ENCODE measurements at regions not wholly inside any gene's neighbourhood (a gene's known extent, or its start where the extent isn't known, plus 50 kb on each side); places are given as distances from the start of the nearest gene placed in this dataset.

GRCh38 chr14:100450736-100451135 is 127.6 kb downstream of the SLC25A47 start:
- WGBS: 86% methylated on average over 6 of the region's 6 CpGs
- H3K36me3 ChIP-seq: no peaks in the 10 kb centered on the region
- H3K27me3 ChIP-seq: no peaks in the 10 kb centered on the region
- no peak overlapping the region for H3K4me3 ChIP-seq
- no peak overlapping the region for H3K27ac ChIP-seq
- H3K9me3 ChIP-seq: no peaks in the 10 kb centered on the region
- no peak for TF ChIP-seq POLR2A (IDR thresholded peaks at IDR 0.05)
- H3K4me1 ChIP-seq: no peaks in the 10 kb centered on the region
- DNase-seq (ENCODE audit: low spot score in 2 of 2): no peak

DNA sequence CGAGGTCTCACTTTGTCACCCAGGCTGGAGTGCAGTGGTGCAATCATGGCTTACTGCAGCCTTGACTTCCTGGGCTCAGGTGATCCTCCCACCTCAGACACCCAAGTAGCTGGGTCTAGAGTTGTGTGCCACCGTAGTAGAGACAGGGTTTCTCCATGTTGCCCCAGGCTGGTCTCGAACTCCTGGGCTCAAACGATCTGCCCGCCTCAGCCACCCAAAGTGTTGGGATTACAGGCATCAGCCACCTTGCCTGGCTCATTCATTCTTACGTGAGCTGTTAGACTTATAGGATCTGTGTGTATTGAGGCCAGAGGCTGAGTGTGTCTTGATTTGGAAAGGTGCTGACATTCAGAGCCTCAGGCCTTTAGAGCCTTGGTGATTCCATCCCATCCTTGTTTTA is 128.1 kb downstream of the SLC25A47 start:
- DNase-seq (ENCODE audit: low spot score in 2 of 2): no peak
- H3K9me3 ChIP-seq: no peaks in the 10 kb centered on the region
- 89% methylated on average over 6 of the region's 6 CpGs for WGBS
- H3K4me3 ChIP-seq: no peak overlapping the region
- no peaks in the 10 kb centered on the region for H3K36me3 ChIP-seq
- no peaks in the 10 kb centered on the region for H3K27me3 ChIP-seq
- TF ChIP-seq POLR2A (IDR thresholded peaks at IDR 0.05) (no peak), EP300 (IDR thresholded peaks at IDR 0.05) (no peak), POLR2AphosphoS5 (IDR thresholded peaks at IDR 0.05) (no peak)
- TF ChIP-seq, protein P1, sequence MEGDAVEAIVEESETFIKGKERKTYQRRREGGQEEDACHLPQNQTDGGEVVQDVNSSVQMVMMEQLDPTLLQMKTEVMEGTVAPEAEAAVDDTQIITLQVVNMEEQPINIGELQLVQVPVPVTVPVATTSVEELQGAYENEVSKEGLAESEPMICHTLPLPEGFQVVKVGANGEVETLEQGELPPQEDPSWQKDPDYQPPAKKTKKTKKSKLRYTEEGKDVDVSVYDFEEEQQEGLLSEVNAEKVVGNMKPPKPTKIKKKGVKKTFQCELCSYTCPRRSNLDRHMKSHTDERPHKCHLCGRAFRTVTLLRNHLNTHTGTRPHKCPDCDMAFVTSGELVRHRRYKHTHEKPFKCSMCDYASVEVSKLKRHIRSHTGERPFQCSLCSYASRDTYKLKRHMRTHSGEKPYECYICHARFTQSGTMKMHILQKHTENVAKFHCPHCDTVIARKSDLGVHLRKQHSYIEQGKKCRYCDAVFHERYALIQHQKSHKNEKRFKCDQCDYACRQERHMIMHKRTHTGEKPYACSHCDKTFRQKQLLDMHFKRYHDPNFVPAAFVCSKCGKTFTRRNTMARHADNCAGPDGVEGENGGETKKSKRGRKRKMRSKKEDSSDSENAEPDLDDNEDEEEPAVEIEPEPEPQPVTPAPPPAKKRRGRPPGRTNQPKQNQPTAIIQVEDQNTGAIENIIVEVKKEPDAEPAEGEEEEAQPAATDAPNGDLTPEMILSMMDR (IDR thresholded peaks at IDR 0.05): no peak
- H3K4me1 ChIP-seq: no peaks in the 10 kb centered on the region
- H3K27ac ChIP-seq: no peak overlapping the region

GRCh38 chr14:100453930-100454329 is 130.8 kb downstream of the SLC25A47 start:
- no peaks in the 10 kb centered on the region for H3K27me3 ChIP-seq
- TF ChIP-seq, protein P1 (IDR thresholded peaks at IDR 0.05): no peak
- TF ChIP-seq POLR2AphosphoS5 (IDR thresholded peaks at IDR 0.05) (no peak), POLR2A (IDR thresholded peaks at IDR 0.05) (no peak), EP300 (IDR thresholded peaks at IDR 0.05) (no peak)
- WGBS: 84% methylated on average over 2 of the region's 2 CpGs
- no peak for DNase-seq (ENCODE audit: low spot score in 2 of 2)
- H3K4me1 ChIP-seq: no peaks in the 10 kb centered on the region
- no peak overlapping the region for H3K4me3 ChIP-seq
- H3K27ac ChIP-seq: no peak overlapping the region
- no peaks in the 10 kb centered on the region for H3K9me3 ChIP-seq
- H3K36me3 ChIP-seq: no peaks in the 10 kb centered on the region

DNA sequence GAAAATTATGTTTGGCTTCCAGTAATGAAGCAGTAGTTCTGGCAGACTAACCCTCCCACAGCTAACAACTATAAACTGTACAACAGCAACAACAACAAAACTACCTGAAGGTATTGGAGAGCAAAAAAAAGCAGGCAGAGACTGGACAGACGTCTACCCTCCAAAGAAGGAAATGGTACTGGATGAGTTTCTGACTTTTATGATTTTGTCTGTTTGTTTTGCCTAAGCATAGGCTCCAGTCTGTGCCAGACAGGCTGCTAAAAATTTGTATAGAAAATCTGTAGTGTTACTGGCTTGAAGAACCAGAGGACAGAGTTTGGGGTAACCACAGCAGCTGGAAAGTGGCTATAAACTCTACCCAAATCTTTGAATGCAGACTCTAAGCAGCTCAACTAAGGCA is 131.3 kb downstream of the SLC25A47 start:
- 63% methylated on average over 1 of the region's 1 CpG for WGBS
- Histone ChIP-seq H3K27ac (no peak overlapping the region), H3K36me3 (no peaks in the 10 kb centered on the region), H3K4me3 (no peak overlapping the region), H3K27me3 (no peaks in the 10 kb centered on the region), H3K4me1 (no peaks in the 10 kb centered on the region), H3K9me3 (no peaks in the 10 kb centered on the region)
- TF ChIP-seq POLR2A (IDR thresholded peaks at IDR 0.05) (no peak), EP300 (IDR thresholded peaks at IDR 0.05) (no peak), POLR2AphosphoS5 (IDR thresholded peaks at IDR 0.05) (no peak)
- TF ChIP-seq, protein P1 (IDR thresholded peaks at IDR 0.05): no peak
- DNase-seq (ENCODE audit: low spot score in 2 of 2): no peak

DNA sequence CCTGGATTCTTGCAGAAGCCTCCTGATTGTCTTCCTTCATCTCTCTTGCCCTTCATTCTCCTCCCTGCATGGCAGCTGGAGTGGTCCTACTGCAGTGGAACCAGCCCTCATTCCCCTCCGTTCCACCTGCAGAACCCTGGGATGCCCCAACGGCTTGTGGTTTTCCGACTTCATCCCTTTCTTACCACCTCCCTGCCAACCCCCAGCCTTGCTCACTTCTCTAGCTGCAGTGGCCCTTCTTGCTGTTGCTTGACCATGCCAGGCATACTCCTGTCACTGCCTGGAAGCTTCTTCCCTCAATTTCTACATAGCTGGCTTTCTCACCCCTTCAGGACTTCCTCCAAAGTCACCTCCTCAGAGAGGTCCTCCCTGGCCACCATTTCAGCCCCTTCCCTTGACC is 123.3 kb downstream of the BEGAIN start:
- H3K36me3 ChIP-seq: peaks cover 8% of the 10 kb centered on the region
- H3K4me3 ChIP-seq: no peak overlapping the region
- TF ChIP-seq EP300 (IDR thresholded peaks at IDR 0.05) (no peak), POLR2A (IDR thresholded peaks at IDR 0.05) (no peak), POLR2AphosphoS5 (IDR thresholded peaks at IDR 0.05) (no peak)
- TF ChIP-seq, protein P1 (IDR thresholded peaks at IDR 0.05): no peak
- 91% methylated on average over 3 of the region's 3 CpGs for WGBS
- no peak for DNase-seq (ENCODE audit: low spot score in 2 of 2)
- H3K9me3 ChIP-seq: no peaks in the 10 kb centered on the region
- no peaks in the 10 kb centered on the region for H3K4me1 ChIP-seq
- H3K27ac ChIP-seq: no peak overlapping the region
- H3K27me3 ChIP-seq: no peaks in the 10 kb centered on the region
